SK-N-SH (cell line): ENCODE measurements at regions not wholly inside any gene's neighbourhood (a gene's known extent, or its start where the extent isn't known, plus 50 kb on each side); places are given as distances from the start of the nearest gene placed in this dataset.

Source experiments
- CTCF ChIA-PET: fragments of 300-600, 350-600 bp; formaldehyde crosslinking; extraction: SDS; loops from one replicate; lab custom pipeline; 2021; lab: Yijun Ruan, JAX
- POLR2A ChIA-PET: fragments of 350-600 bp; sonication (Branson Sonifier 250); formaldehyde crosslinking; extraction: SDS; loops from one replicate; lab custom pipeline; 2020; ENCODE audit warnings: antibody characterized with exemption, inconsistent platforms; lab: Yijun Ruan, JAX
- DNase-seq: peaks from one replicate; pipeline ENCODE4 v3.0.0; 2012
- H2AFZ ChIP-seq: fragments of 200-600 bp; sonication (generic); 2 replicates; pipeline ENCODE4 v1.8.1; 2016; ENCODE audit warnings: antibody characterized with exemption, mild to moderate bottlenecking, low read depth
- H3F3A ChIP-seq: fragments of 200-600 bp; sonication (generic); replicated peaks from 2 replicates; pipeline ENCODE3; 2016; ENCODE audit warnings: antibody characterized with exemption, mild to moderate bottlenecking; ENCODE audit not compliant: insufficient read depth
- H3K27ac ChIP-seq, 2 experiments: fragments of 200-500 bp in 1 of 2; fragments of 200-600 bp in 1 of 2; sonication (Bioruptor generic) in 1 of 2; sonication (generic), shearing (Covaris generic) in 1 of 2; 2 replicates each; pipeline versions ENCODE4 v1.5.1 to v1.6.1; 2014 to 2016; ENCODE audit warnings: low read depth in 2 of 2, inconsistent platforms in 1 of 2, low read length in 1 of 2, mild to moderate bottlenecking in 1 of 2, mixed read lengths in 1 of 2
- H3K27me3 ChIP-seq: fragments of 200-600 bp; sonication (generic), shearing (Covaris generic); 2 replicates; pipeline ENCODE4 v1.6.1; 2016; ENCODE audit warnings: mixed run types; ENCODE audit not compliant: insufficient read depth
- H3K36me3 ChIP-seq, 2 experiments: fragments of 200-500 bp in 1 of 2; fragments of 200-600 bp in 1 of 2; sonication (Bioruptor generic) in 1 of 2; sonication (generic) in 1 of 2; replicated peaks in 1 of 2; 2 replicates each; pipeline versions ENCODE3 to v1.5.1; 2014 to 2016; ENCODE audit warnings: low read length in 1 of 2, mild to moderate bottlenecking in 1 of 2; ENCODE audit not compliant: insufficient read depth in 2 of 2, control insufficient read depth in 1 of 2
- H3K4me1 ChIP-seq, 2 experiments: fragments of 200-500 bp in 1 of 2; fragments of 200-600 bp in 1 of 2; sonication (Bioruptor generic) in 1 of 2; sonication (generic), shearing (Covaris generic) in 1 of 2; 2 replicates each; pipeline versions ENCODE4 v1.5.1 to v1.6.1; 2014 to 2016; ENCODE audit warnings: low read depth in 1 of 2, low read length in 1 of 2, mixed run types in 1 of 2; ENCODE audit not compliant: insufficient read depth in 2 of 2, control insufficient read depth in 1 of 2
- H3K4me2 ChIP-seq: fragments of 200-600 bp; sonication (generic), shearing (Covaris generic); 2 replicates; pipeline ENCODE4 v1.6.1; 2017; ENCODE audit warnings: mixed run types
- H3K4me3 ChIP-seq, 2 experiments: fragments of 200-500 bp in 1 of 2; fragments of 200-600 bp in 1 of 2; sonication (Bioruptor generic) in 1 of 2; sonication (generic), shearing (Covaris generic) in 1 of 2; 2 replicates each; pipeline versions ENCODE4 v1.5.1 to v1.8.1; 2014 to 2016; ENCODE audit warnings: low read depth in 2 of 2, inconsistent platforms in 1 of 2, low read length in 1 of 2, mild to moderate bottlenecking in 1 of 2, mixed read lengths in 1 of 2, moderate library complexity in 1 of 2
- H3K79me2 ChIP-seq: fragments of 200-600 bp; sonication (generic); 2 replicates; pipeline ENCODE4 v1.8.1; 2017; ENCODE audit warnings: mild to moderate bottlenecking; ENCODE audit not compliant: insufficient read depth
- H3K9ac ChIP-seq: fragments of 200-600 bp; sonication (generic); 2 replicates; pipeline ENCODE4 v1.6.1; 2017; ENCODE audit warnings: mixed run types
- H3K9me2 ChIP-seq: fragments of 200-600 bp; sonication (generic); 2 replicates; pipeline ENCODE4 v1.6.1; 2017; ENCODE audit warnings: mixed run types
- H3K9me3 ChIP-seq: fragments of 200-600 bp; sonication (generic); 2 replicates; pipeline ENCODE4 v1.6.1; 2017; ENCODE audit warnings: mixed run types, mild to moderate bottlenecking, moderate library complexity
- H4K20me1 ChIP-seq: fragments of 200-600 bp; sonication (generic); 2 replicates; pipeline ENCODE4 v1.6.1; 2017; ENCODE audit warnings: mild to moderate bottlenecking, mixed run types; ENCODE audit not compliant: insufficient read depth
- ELF1 ChIP-seq: IDR thresholded peaks from 2 replicates; pipeline ENCODE4 v1.4.0; 2012
- FOXJ3 ChIP-seq: sonication (generic); formaldehyde crosslinking; IDR thresholded peaks from 2 replicates; pipeline ENCODE4 v1.5.1; 2020; ENCODE audit warnings: mild to moderate bottlenecking, missing genetic modification reagents
- GABPA ChIP-seq: IDR thresholded peaks from 2 replicates; pipeline ENCODE4 v1.4.0; 2012; ENCODE audit warnings: low read depth, mild to moderate bottlenecking
- GATA2 ChIP-seq: sonication (generic); formaldehyde crosslinking; IDR thresholded peaks from 2 replicates; pipeline ENCODE4 v1.5.0; 2020; ENCODE audit warnings: mild to moderate bottlenecking, missing genetic modification reagents
- JUND ChIP-seq: IDR thresholded peaks from 2 replicates; pipeline ENCODE4 v1.4.0; 2012
- NRF1 ChIP-seq: IDR thresholded peaks from 2 replicates; pipeline ENCODE4 v1.6.1; 2012; ENCODE audit warnings: low read depth, mild to moderate bottlenecking, low read length
- RAD21 ChIP-seq: IDR thresholded peaks from 2 replicates; pipeline ENCODE4 v1.6.1; 2012; ENCODE audit warnings: mild to moderate bottlenecking, low read length
- SMC3 ChIP-seq: IDR thresholded peaks from 2 replicates; pipeline ENCODE4 v1.6.1; 2012; ENCODE audit warnings: low read depth, low read length, improper control_type of control experiment
- TEAD4 ChIP-seq: IDR thresholded peaks from 2 replicates; pipeline ENCODE4 v1.4.0; 2012; ENCODE audit warnings: mild to moderate bottlenecking, borderline replicate concordance; ENCODE audit not compliant: insufficient read depth
- WGBS: methylation state at CpG from one replicate; pipeline ENCODE4 v1.1.6; 2017; ENCODE audit warnings: low lambda C conversion rate; 5-methylcytosine and 5-hydroxymethylcytosine counted together
- TF ChIP-seq, protein P1 (sequence below): IDR thresholded peaks from 2 replicates; pipeline ENCODE4 v1.4.0; 2012; ENCODE audit warnings: low read depth
- TF ChIP-seq, protein P2 (sequence below): IDR thresholded peaks from 2 replicates; pipeline ENCODE4; 2012
- TF ChIP-seq, protein P3 (sequence below): IDR thresholded peaks from 2 replicates; pipeline ENCODE4 v1.4.0; 2012; ENCODE audit warnings: low read depth, borderline replicate concordance
- TF ChIP-seq, protein P4 (sequence below): fragments of 200-600 bp; sonication (generic); IDR thresholded peaks from 2 replicates; pipeline ENCODE4 v1.6.1; 2017; ENCODE audit warnings: antibody characterized with exemption, mild to moderate bottlenecking, moderate library complexity
- TF ChIP-seq, protein P5 (sequence below): fragments of 150-350 bp; IDR thresholded peaks from 2 replicates; pipeline ENCODE4 v1.6.1; 2017; ENCODE audit warnings: antibody characterized with exemption, low read length, low read depth, borderline replicate concordance
- TF ChIP-seq, protein P6 (sequence below): IDR thresholded peaks from 2 replicates; pipeline ENCODE4 v1.4.0; 2012; ENCODE audit warnings: low read depth, borderline replicate concordance

DNA sequence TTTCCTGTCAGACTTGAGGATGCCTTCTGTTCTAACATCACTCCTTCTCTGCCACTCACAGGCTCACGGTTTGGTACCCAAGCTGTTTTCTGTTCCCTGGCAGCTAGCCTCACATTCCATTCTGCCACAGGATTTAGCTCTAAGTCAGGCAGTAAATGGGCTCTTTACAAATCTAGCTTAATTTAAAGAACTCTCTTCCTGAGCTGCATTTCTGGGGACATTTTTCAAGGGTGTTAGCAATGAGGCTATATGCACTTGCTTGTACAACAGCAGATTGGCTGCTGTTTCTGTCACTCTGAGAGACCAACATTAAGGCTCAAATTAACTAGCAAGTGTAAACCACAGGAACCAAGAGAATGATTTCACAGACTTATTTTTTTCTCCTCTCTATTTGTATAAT is 337.8 kb upstream of the NOCT start (continued):
- TF ChIP-seq GATA2 = no peak
- no peak for TF ChIP-seq RAD21
- TF ChIP-seq NRF1 = no peak
- TF ChIP-seq, protein P1, sequence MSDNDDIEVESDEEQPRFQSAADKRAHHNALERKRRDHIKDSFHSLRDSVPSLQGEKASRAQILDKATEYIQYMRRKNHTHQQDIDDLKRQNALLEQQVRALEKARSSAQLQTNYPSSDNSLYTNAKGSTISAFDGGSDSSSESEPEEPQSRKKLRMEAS = no peak

DNA sequence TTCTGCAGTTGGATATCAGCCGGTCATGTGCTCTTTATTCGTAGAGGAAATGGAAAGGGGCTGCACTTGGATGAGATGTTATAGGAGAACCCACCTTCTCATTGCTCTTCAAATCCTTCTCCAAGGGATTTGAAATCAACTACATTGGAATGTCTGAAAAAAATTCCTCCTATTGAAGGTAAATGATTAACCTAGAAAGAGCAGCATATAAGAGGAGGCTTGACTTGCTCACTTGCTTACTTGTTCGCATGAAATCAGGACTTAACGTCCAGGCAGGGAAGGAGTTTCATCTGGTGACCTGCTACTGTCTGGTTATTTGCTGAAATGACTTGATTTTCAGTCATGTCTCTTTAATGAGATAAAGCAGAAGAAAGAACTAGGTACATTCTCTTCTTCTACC is 338.4 kb upstream of the NOCT start:
- ChIA-PET CTCF (interaction anchor here (1.4 kb wide), 1 partner anchor 260 kb away, joined by 6 read pairs; no protein-coding TSS in a partner anchor), POLR2A (no interaction called here)
- no peak overlapping the region for H3K9ac ChIP-seq
- H3K79me2 ChIP-seq = no peaks in the 10 kb centered on the region
- no peak for DNase-seq
- no peaks in the 10 kb centered on the region for H3K9me2 ChIP-seq
- H3F3A ChIP-seq = no peaks in the 10 kb centered on the region
- no peak overlapping the region for H3K4me3 ChIP-seq
- H2AFZ ChIP-seq = no peak overlapping the region
- WGBS = 80% methylated on average over 4 of the region's 4 CpGs
- no peaks in the 10 kb centered on the region for H3K27me3 ChIP-seq
- H4K20me1 ChIP-seq = no peaks in the 10 kb centered on the region
- peaks cover 0 to 2% of the 10 kb centered on the region in 2 experiments; a peak in 2 of 4 replicates for H3K4me1 ChIP-seq
- H3K4me2 ChIP-seq = no peak overlapping the region
- no peaks in the 10 kb centered on the region for H3K9me3 ChIP-seq
- TF ChIP-seq SMC3 (no peak), JUND (no peak), GABPA (no peak), TEAD4 (no peak), FOXJ3 (CRISPR knock-in tag) (no peak), ELF1 (no peak)
- TF ChIP-seq, protein P1 = no peak
- TF ChIP-seq, protein P2, sequence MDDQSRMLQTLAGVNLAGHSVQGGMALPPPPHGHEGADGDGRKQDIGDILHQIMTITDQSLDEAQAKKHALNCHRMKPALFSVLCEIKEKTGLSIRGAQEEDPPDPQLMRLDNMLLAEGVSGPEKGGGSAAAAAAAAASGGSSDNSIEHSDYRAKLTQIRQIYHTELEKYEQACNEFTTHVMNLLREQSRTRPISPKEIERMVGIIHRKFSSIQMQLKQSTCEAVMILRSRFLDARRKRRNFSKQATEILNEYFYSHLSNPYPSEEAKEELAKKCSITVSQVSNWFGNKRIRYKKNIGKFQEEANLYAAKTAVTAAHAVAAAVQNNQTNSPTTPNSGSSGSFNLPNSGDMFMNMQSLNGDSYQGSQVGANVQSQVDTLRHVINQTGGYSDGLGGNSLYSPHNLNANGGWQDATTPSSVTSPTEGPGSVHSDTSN = no peak
- TF ChIP-seq, protein P3, sequence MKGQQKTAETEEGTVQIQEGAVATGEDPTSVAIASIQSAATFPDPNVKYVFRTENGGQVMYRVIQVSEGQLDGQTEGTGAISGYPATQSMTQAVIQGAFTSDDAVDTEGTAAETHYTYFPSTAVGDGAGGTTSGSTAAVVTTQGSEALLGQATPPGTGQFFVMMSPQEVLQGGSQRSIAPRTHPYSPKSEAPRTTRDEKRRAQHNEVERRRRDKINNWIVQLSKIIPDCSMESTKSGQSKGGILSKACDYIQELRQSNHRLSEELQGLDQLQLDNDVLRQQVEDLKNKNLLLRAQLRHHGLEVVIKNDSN = no peak
- TF ChIP-seq, protein P4, sequence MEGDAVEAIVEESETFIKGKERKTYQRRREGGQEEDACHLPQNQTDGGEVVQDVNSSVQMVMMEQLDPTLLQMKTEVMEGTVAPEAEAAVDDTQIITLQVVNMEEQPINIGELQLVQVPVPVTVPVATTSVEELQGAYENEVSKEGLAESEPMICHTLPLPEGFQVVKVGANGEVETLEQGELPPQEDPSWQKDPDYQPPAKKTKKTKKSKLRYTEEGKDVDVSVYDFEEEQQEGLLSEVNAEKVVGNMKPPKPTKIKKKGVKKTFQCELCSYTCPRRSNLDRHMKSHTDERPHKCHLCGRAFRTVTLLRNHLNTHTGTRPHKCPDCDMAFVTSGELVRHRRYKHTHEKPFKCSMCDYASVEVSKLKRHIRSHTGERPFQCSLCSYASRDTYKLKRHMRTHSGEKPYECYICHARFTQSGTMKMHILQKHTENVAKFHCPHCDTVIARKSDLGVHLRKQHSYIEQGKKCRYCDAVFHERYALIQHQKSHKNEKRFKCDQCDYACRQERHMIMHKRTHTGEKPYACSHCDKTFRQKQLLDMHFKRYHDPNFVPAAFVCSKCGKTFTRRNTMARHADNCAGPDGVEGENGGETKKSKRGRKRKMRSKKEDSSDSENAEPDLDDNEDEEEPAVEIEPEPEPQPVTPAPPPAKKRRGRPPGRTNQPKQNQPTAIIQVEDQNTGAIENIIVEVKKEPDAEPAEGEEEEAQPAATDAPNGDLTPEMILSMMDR = no peak
- TF ChIP-seq, protein P5, sequence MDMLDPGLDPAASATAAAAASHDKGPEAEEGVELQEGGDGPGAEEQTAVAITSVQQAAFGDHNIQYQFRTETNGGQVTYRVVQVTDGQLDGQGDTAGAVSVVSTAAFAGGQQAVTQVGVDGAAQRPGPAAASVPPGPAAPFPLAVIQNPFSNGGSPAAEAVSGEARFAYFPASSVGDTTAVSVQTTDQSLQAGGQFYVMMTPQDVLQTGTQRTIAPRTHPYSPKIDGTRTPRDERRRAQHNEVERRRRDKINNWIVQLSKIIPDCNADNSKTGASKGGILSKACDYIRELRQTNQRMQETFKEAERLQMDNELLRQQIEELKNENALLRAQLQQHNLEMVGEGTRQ = no peak
- TF ChIP-seq, protein P6, sequence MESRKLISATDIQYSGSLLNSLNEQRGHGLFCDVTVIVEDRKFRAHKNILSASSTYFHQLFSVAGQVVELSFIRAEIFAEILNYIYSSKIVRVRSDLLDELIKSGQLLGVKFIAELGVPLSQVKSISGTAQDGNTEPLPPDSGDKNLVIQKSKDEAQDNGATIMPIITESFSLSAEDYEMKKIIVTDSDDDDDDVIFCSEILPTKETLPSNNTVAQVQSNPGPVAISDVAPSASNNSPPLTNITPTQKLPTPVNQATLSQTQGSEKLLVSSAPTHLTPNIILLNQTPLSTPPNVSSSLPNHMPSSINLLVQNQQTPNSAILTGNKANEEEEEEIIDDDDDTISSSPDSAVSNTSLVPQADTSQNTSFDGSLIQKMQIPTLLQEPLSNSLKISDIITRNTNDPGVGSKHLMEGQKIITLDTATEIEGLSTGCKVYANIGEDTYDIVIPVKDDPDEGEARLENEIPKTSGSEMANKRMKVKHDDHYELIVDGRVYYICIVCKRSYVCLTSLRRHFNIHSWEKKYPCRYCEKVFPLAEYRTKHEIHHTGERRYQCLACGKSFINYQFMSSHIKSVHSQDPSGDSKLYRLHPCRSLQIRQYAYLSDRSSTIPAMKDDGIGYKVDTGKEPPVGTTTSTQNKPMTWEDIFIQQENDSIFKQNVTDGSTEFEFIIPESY = no peak
- TF ChIP-seq, all 33 proteins: peak for 0
- no peak overlapping the region for H3K27ac ChIP-seq
- no peaks in the 10 kb centered on the region for H3K36me3 ChIP-seq
